ENCODE measurements at regions not wholly inside any gene's neighbourhood (a gene's known extent, or its start where the extent isn't known, plus 50 kb on each side); places are given as distances from the start of the nearest gene placed in this dataset.

- H3K27ac ChIP-seq (ENCODE audit: low read depth, low read length): no peak overlapping the region
- WGBS, 3 donors: 73 to 79% (median 76%) methylated on average over 8 of the region's 8 CpGs
These were observed 638.6 kb downstream of the SEMA5A start for GRCh38 chr5:8907168-8907868.

DNA sequence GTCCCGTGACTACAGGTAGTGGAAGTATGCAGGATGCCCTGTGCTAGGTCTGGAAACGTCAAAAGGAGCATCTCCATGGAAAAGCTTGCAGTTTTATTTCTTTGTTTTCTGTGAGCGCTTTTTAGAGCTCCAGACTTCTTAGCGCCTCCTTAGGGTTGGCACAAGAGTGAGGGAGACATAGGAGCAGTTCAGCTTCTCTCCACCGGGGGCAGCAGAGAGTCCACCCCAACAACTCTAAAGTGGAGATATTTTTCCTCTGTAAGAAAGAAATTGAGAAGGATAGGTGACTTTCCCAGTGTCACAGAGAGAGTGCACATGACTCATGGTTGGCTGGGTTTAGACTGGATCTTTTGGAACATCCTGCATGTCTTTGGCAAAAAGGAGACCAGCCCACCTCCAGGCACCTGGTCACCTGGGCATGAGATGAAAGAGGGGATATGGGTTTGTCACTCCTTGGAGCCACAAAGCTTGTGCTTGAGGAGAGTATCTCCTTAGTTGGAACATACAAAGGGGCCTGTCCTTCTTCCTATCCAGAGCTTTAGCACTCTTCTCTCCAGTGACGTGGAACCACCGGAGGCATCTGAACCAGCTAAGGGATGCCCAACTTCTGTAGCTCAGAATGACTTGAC is 637.7 kb downstream of the SEMA5A start:
- 54 to 62% (median 60%) methylated on average over 7 of the region's 7 CpGs for WGBS, 3 donors
- H3K27ac ChIP-seq (ENCODE audit: low read depth, low read length): no peak overlapping the region

GRCh38 chr5:8912106-8912505 is 633.8 kb downstream of the SEMA5A start:
- 93% methylated on average over 3 of the region's 3 CpGs for WGBS, 3 donors
- H3K27ac ChIP-seq (ENCODE audit: low read depth, low read length): no peak overlapping the region

DNA sequence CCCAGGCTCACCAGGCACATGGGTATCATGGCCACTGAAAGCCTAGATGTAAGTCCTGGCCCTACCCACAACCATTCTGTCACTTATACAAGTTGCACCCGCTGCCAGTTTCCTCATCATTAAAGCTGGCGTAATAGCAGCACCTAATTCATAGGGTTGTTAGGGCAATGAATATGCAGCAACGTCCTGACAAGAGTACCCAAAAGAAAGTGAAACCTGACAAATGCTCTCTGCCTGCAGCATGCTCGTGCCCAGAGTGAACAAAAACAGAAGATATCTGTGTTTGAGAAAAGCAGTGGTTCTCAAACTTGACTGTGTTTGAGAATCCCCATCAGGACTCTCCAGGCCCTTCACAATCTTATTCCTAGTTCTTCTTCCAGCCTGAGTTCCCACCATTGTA is 632.4 kb downstream of the SEMA5A start:
- no peak overlapping the region for H3K27ac ChIP-seq (ENCODE audit: low read depth, low read length)
- WGBS, 3 donors: 71 to 85% (median 75%) methylated on average over 4 of the region's 4 CpGs

GRCh38 chr5:8919096-8919495 is 626.8 kb downstream of the SEMA5A start:
- H3K27ac ChIP-seq (ENCODE audit: low read depth, low read length): no peak overlapping the region

GRCh38 chr5:8923526-8923925 is 622.3 kb downstream of the SEMA5A start:
- 38 to 53% (median 50%) methylated on average over 1 of the region's 1 CpG for WGBS, 3 donors
- H3K27ac ChIP-seq (ENCODE audit: low read depth, low read length): no peak overlapping the region

DNA sequence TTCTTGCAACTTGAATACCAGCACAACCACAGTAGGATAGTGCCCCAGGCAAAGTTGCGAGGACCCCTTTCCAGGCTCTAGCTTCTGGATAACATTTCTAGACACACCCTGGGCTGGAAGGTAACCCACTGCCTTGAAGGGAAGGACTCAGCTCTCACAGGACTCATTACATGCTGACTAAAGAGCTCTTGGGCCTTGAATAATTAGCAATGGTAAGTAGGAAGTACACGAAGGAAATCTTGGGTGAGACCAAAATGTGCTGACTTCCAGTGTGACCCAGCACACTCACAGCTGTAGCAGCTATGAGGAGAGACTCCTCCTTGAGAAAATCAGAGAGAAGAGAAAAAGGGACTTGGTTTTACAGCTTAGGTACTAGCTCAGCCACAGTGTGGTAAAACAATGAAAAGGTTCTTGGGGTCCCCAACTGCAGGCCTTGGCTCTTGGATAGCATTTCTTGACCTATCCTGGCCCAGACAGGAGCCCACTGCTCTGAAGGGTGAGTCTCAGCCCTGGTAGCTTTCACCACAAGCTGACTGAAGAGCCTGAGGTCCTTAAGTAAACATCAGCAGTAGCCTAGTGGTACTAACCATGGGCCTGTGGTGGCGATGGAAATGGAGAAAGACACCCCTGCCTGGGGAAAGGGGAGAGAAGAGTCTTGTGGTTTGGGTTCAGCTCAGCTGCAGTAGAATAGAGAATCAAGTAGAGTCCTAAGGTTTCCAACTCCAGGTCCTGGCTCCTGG is 621.7 kb downstream of the SEMA5A start:
- 57 to 75% (median 62%) methylated on average over 3 of the region's 3 CpGs for WGBS, 3 donors

DNA sequence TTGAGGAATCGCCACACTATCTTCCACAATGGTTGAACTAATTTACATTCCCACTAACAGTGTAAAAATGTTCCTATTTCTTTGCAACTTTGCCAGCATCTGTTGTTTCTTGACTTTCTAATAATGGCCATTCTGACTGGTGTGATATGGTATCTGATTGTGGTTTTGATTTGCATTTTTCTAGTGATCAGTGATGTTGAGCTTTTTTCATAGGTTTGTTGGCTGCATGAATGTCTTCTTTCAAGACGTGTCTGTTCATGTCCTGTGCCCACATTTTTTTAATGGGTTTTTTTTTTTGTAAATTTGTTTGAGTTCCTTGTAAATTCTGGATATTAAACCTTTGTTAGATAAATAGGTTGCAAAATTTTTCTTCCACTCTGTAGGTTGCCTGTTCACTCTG is 615.9 kb downstream of the SEMA5A start:
- H3K27ac ChIP-seq (ENCODE audit: low read depth, low read length): no peak overlapping the region
- WGBS, 3 donors: 61 to 78% (median 69%) methylated on average over 2 of the region's 2 CpGs

More for the DNA sequence above, 621.7 kb downstream of the SEMA5A start:
- no peak overlapping the region for H3K27ac ChIP-seq (ENCODE audit: low read depth, low read length)

DNA sequence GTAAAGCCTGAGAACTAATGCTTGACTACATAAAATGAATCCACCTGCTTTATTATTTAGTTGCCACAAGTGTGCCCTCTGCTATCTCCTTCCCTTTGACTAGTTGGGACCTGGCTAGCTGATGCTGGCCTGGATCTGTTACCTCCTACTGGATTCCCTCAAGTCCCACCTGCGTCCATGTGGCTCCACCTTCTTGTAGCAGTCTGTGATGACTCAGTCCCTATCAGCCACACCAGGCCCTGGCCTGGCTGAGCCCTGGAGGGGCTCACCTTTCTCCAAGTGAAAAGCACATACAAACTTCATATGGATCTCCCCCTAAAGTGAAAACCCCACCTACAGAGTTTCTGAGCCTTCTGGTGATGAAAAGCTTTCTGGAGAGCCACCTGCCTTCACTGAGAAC is 611.4 kb downstream of the SEMA5A start:
- no peak overlapping the region for H3K27ac ChIP-seq (ENCODE audit: low read depth, low read length)
- WGBS, 3 donors: 37 to 58% (median 50%) methylated on average over 1 of the region's 1 CpG

GRCh38 chr5:8940934-8941333 is 604.9 kb downstream of the SEMA5A start:
- 55 to 76% (median 66%) methylated on average over 1 of the region's 1 CpG for WGBS, 3 donors
- H3K27ac ChIP-seq (ENCODE audit: low read depth, low read length): no peak overlapping the region

GRCh38 chr5:8943301-8943700 is 602.6 kb downstream of the SEMA5A start:
- WGBS, 3 donors: 52 to 79% (median 53%) methylated on average over 3 of the region's 3 CpGs
- H3K27ac ChIP-seq (ENCODE audit: low read depth, low read length): no peak overlapping the region

GRCh38 chr5:8944005-8944404 is 601.9 kb downstream of the SEMA5A start:
- WGBS, 3 donors: 76 to 82% (median 78%) methylated on average over 4 of the region's 4 CpGs
- H3K27ac ChIP-seq (ENCODE audit: low read depth, low read length): no peak overlapping the region

- WGBS, 3 donors: 44 to 75% (median 68%) methylated on average over 2 of the region's 2 CpGs
These were observed 599.9 kb downstream of the SEMA5A start for GRCh38 chr5:8945972-8946371.

DNA sequence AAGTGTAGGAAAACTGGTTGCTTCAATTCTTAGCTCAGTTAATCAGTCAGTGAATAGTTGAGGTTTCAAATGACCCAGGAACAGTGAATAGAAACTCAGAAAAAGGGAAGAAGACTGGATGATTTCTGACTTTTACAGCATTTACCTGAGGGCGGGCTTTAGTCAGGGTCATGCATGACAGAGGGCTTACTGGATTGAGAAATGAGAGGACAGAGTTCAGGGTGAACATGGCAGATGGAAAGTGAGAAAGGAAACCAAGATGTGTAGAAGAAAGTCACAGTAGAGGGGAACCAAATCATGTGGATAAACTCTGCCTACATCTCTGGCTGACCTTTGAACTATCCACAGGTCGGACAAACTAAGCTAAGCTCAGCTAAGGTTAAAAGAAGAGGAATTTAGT is 596.0 kb downstream of the SEMA5A start:
- H3K27ac ChIP-seq (ENCODE audit: low read depth, low read length): no peak overlapping the region
- WGBS, 3 donors: 62 to 75% (median 63%) methylated on average over 2 of the region's 2 CpGs

More at GRCh38 chr5:8945972-8946371, 599.9 kb downstream of the SEMA5A start:
- H3K27ac ChIP-seq (ENCODE audit: low read depth, low read length): no peak overlapping the region

DNA sequence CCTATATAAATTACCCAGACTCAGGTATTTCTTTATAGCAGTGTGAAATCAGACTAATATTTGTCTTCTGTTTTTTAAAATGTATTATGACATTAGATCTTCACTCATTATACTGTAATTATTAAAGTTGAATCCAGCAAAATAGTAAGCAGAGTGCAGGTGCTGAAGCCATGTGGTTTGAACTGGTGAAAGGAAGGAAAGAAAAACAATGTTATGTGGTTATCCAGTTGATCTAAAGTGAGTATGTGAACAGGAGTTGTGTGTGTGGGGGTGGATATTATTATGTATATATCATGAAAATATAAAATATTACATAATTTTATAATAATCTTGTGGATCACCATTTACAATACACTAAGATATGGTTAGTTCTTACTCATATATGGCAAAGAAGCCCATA is 593.7 kb downstream of the SEMA5A start:
- no peak overlapping the region for H3K27ac ChIP-seq (ENCODE audit: low read depth, low read length)

GRCh38 chr5:8953016-8953415 is 592.9 kb downstream of the SEMA5A start:
- no peak overlapping the region for H3K27ac ChIP-seq (ENCODE audit: low read depth, low read length)
- 22 to 38% (median 32%) methylated on average over 1 of the region's 1 CpG for WGBS, 3 donors

GRCh38 chr5:8953911-8954438 is 591.9 kb downstream of the SEMA5A start:
- 42 to 74% (median 68%) methylated on average over 1 of the region's 1 CpG for WGBS, 3 donors
- H3K27ac ChIP-seq (ENCODE audit: low read depth, low read length): no peak overlapping the region

GRCh38 chr5:8954801-8955200 is 591.1 kb downstream of the SEMA5A start:
- H3K27ac ChIP-seq (ENCODE audit: low read depth, low read length): no peak overlapping the region
- WGBS, 3 donors: 49 to 66% (median 57%) methylated on average over 2 of the region's 2 CpGs

- 74 to 92% (median 88%) methylated on average over 2 of the region's 2 CpGs for WGBS, 3 donors
These were observed 589.2 kb downstream of the SEMA5A start for GRCh38 chr5:8956659-8957058.

More at GRCh38 chr5:8956659-8957058, 589.2 kb downstream of the SEMA5A start:
- no peak overlapping the region for H3K27ac ChIP-seq (ENCODE audit: low read depth, low read length)
